ENCODE measurements at regions not wholly inside any gene's neighbourhood (a gene's known extent, or its start where the extent isn't known, plus 50 kb on each side); places are given as distances from the start of the nearest gene placed in this dataset.
"Not testable (repeated sequence)": the region's sequence is repeated elsewhere in the genome, so short reads cannot be mapped to it uniquely, and the experiment has no call there.

- H3K18ac ChIP-seq (ENCODE audit: low read depth in 1 of 2, low read length in 2 of 2); H3K79me1 ChIP-seq (replicated peaks; ENCODE audit: low read length, poor library complexity, severe bottlenecking); H2AFZ ChIP-seq (ENCODE audit: low read depth, low read length); H3K36me3 ChIP-seq (ENCODE audit: control insufficient read depth in 1 of 2, insufficient read depth in 2 of 2, low read depth in 1 of 2, low read length in 2 of 2); H3K23ac ChIP-seq (ENCODE audit: low read length in 2 of 2); H2AK5ac ChIP-seq (ENCODE audit: low read length, severe bottlenecking); H2BK15ac ChIP-seq (ENCODE audit: low read depth, poor library complexity, severe bottlenecking); H3K9ac ChIP-seq (ENCODE audit: low read length); H3K14ac ChIP-seq (ENCODE audit: low read length in 2 of 2); H3K27me3 ChIP-seq (ENCODE audit: control insufficient read depth in 1 of 2, insufficient read depth in 1 of 2, low read length in 2 of 2); H2BK12ac ChIP-seq (ENCODE audit: low read length in 2 of 2); H2BK5ac ChIP-seq (ENCODE audit: low read depth, low read length, poor library complexity, severe bottlenecking); H3K4me2 ChIP-seq (ENCODE audit: low read length, poor library complexity, severe bottlenecking); H3K4me1 ChIP-seq (ENCODE audit: control insufficient read depth, insufficient read depth, low read depth, low read length); H3K4ac ChIP-seq (ENCODE audit: low read depth in 1 of 2, low read length in 2 of 2); DNase-seq; H4K8ac ChIP-seq (ENCODE audit: low read length); H3K27ac ChIP-seq (ENCODE audit: low read length, poor library complexity, severe bottlenecking); H4K91ac ChIP-seq (ENCODE audit: low read length); H3K4me3 ChIP-seq (ENCODE audit: insufficient read depth in 1 of 2, low read depth in 1 of 2, low read length in 2 of 2); H2BK120ac ChIP-seq (ENCODE audit: low read depth, low read length): not testable (repeated sequence)
- H3K9me3 ChIP-seq (ENCODE audit: control insufficient read depth, low read length) = peaks cover 65% of the 10 kb centered on the region
- WGBS = 81% methylated on average over 16 of the region's 16 CpGs
Measured at GRCh38 chr16:34609435-34609834, 1150.0 kb downstream of the TP53TG3F start.
